H1 (cell line): ENCODE measurements at regions not wholly inside any gene's neighbourhood (a gene's known extent, or its start where the extent isn't known, plus 50 kb on each side); places are given as distances from the start of the nearest gene placed in this dataset.
A peak's percentile ranks its signal among the peaks of the same experiment; 100 is the strongest.

Experiments used
- CTCF ChIA-PET: fragments of 300-600 bp; sonication (Branson Sonifier 250); formaldehyde crosslinking; loops from one replicate; lab custom pipeline; 2021; ENCODE audit not compliant: partially characterized antibody; lab: Charles Lee
- POLR2A ChIA-PET: fragments of 300-600 bp; sonication (Branson Sonifier 250); formaldehyde crosslinking; loops from one replicate; lab custom pipeline; 2021; ENCODE audit warnings: inconsistent platforms; ENCODE audit not compliant: partially characterized antibody; lab: Charles Lee
- DNase-seq, 2 experiments: peaks; one replicate each; pipeline versions ENCODE4 v3.0.0 to v3.0.0-alpha.2; 2010 to 2022; ENCODE audit warnings: low spot score in 2 of 2, low read depth in 1 of 2, mixed read lengths in 1 of 2
- FAIRE-seq: peaks from 2 replicates; lab custom pipeline; 2011; peaks lifted over from hg19 to GRCh38; lab: Jason Lieb, UNC
- H2AFZ ChIP-seq: 2 replicates; pipeline ENCODE4 v1.8.1; 2012; ENCODE audit warnings: low read length, inconsistent platforms
- H2AK5ac ChIP-seq: 2 replicates; pipeline ENCODE4 v1.6.1; 2013; ENCODE audit warnings: low read depth, low read length
- H2BK120ac ChIP-seq: replicated peaks from 2 replicates; pipeline ENCODE3; 2013; ENCODE audit warnings: low read depth, low read length, inconsistent platforms
- H2BK12ac ChIP-seq: 2 replicates; pipeline ENCODE4 v1.6.1; 2013; ENCODE audit warnings: low read depth, low read length
- H2BK15ac ChIP-seq: 2 replicates; pipeline ENCODE4 v1.6.1; 2013; ENCODE audit warnings: low read length
- H2BK20ac ChIP-seq: 2 replicates; pipeline ENCODE4 v1.6.1; 2013; ENCODE audit warnings: low read length
- H2BK5ac ChIP-seq: 2 replicates; pipeline ENCODE4 v1.6.1; 2013; ENCODE audit warnings: low read depth, low read length
- H3K14ac ChIP-seq: 2 replicates; pipeline ENCODE4 v1.6.1; 2013; ENCODE audit warnings: inconsistent platforms; ENCODE audit not compliant: insufficient read length
- H3K18ac ChIP-seq: 2 replicates; pipeline ENCODE4 v1.6.1; 2013; ENCODE audit warnings: low read length; ENCODE audit errors: extremely low read depth
- H3K23ac ChIP-seq: 2 replicates; pipeline ENCODE4 v1.6.1; 2013; ENCODE audit warnings: inconsistent platforms; ENCODE audit not compliant: insufficient read length
- H3K23me2 ChIP-seq: 2 replicates; pipeline ENCODE4 v1.6.1; 2013; ENCODE audit warnings: low read depth, low read length
- H3K27ac ChIP-seq: 2 replicates; pipeline ENCODE4 v1.6.1; 2011; ENCODE audit warnings: low read depth, low read length, inconsistent platforms
- H3K27me3 ChIP-seq, 4 experiments: replicated peaks in 1 of 4; 1 replicate in 1 of 4; 2 replicates in 3 of 4; pipeline versions ENCODE4 v1.6.1 to v1.8.1; 2011 to 2013; ENCODE audit warnings: low read length in 3 of 4, mild to moderate bottlenecking in 3 of 4, inconsistent platforms in 2 of 4, mixed read lengths in 2 of 4, moderate library complexity in 1 of 4; ENCODE audit not compliant: control insufficient read depth in 3 of 4, insufficient read depth in 3 of 4; ENCODE audit errors: extremely low read depth in 1 of 4
- H3K36me3 ChIP-seq, 4 experiments: 2 replicates each; pipeline versions ENCODE4 v1.6.1 to v1.8.1; 2011 to 2013; ENCODE audit warnings: mild to moderate bottlenecking in 4 of 4, low read length in 3 of 4, moderate library complexity in 2 of 4, control low read depth in 1 of 4, inconsistent platforms in 1 of 4; ENCODE audit not compliant: insufficient read depth in 4 of 4, control insufficient read depth in 2 of 4
- H3K4ac ChIP-seq: replicated peaks from 2 replicates; pipeline ENCODE3; 2013; ENCODE audit warnings: low read length, low read depth, mixed read lengths, inconsistent platforms; ENCODE audit not compliant: insufficient read length
- H3K4me1 ChIP-seq, 4 experiments: replicated peaks in 1 of 4; 1 replicate in 1 of 4; 2 replicates in 3 of 4; pipeline versions ENCODE4 v1.6.1 to v1.8.1; 2011 to 2013; ENCODE audit warnings: low read length in 3 of 4, inconsistent platforms in 2 of 4, mixed read lengths in 1 of 4; ENCODE audit not compliant: insufficient read depth in 4 of 4, control insufficient read depth in 3 of 4
- H3K4me2 ChIP-seq, 2 experiments: 2 replicates each; pipeline versions ENCODE4 v1.6.1 to v1.8.1; 2011 to 2013; ENCODE audit warnings: low read depth in 2 of 2, low read length in 2 of 2, control low read depth in 1 of 2, inconsistent platforms in 1 of 2, mild to moderate bottlenecking in 1 of 2; ENCODE audit not compliant: insufficient read depth in 1 of 2
- H3K4me3 ChIP-seq, 4 experiments: fragments of 200-600, 300-600 bp in 1 of 4; sonication (generic), shearing (Covaris generic), sonication (Bioruptor Twin) in 1 of 4; 2 replicates each; pipeline versions ENCODE4 v1.5.1 to v1.8.1; 2011 to 2016; ENCODE audit warnings: low read length in 4 of 4, low read depth in 3 of 4, control low read depth in 2 of 4, inconsistent platforms in 2 of 4, mild to moderate bottlenecking in 2 of 4, mixed read lengths in 1 of 4, moderate library complexity in 1 of 4; ENCODE audit not compliant: insufficient read depth in 2 of 4; ENCODE audit errors: extremely low read depth in 1 of 4
- H3K56ac ChIP-seq: replicated peaks from 2 replicates; pipeline ENCODE3; 2013; ENCODE audit warnings: low read depth, mild to moderate bottlenecking, mixed read lengths, low read length, inconsistent platforms; ENCODE audit not compliant: insufficient read length
- H3K79me1 ChIP-seq: 2 replicates; pipeline ENCODE4 v1.6.1; 2013; ENCODE audit warnings: low read depth, low read length, control low read depth
- H3K79me2 ChIP-seq, 2 experiments: 2 replicates each; pipeline versions ENCODE4 v1.6.1 to v1.8.1; 2012 to 2013; ENCODE audit warnings: low read length in 2 of 2, mild to moderate bottlenecking in 2 of 2, inconsistent platforms in 1 of 2; ENCODE audit not compliant: insufficient read depth in 2 of 2, control insufficient read depth in 1 of 2
- H3K9ac ChIP-seq, 4 experiments: replicated peaks in 1 of 4; 1 replicate in 1 of 4; 2 replicates in 3 of 4; pipeline versions ENCODE4 v1.6.1 to v1.8.1; 2011 to 2013; ENCODE audit warnings: low read depth in 3 of 4, low read length in 3 of 4, control low read depth in 2 of 4, mild to moderate bottlenecking in 2 of 4, moderate library complexity in 2 of 4, inconsistent platforms in 1 of 4; ENCODE audit errors: extremely low read depth in 1 of 4
- H3K9me3 ChIP-seq, 2 experiments: 2 replicates each; pipeline versions ENCODE4 v1.6.1 to v1.8.1; 2012 to 2013; ENCODE audit warnings: mild to moderate bottlenecking in 2 of 2, moderate library complexity in 2 of 2, control low read depth in 1 of 2, inconsistent platforms in 1 of 2, low read depth in 1 of 2, low read length in 1 of 2, mixed read lengths in 1 of 2; ENCODE audit not compliant: insufficient read depth in 2 of 2
- H4K20me1 ChIP-seq, 2 experiments: replicated peaks in 1 of 2; 2 replicates each; pipeline versions ENCODE3 to v1.8.1; 2011 to 2013; ENCODE audit warnings: inconsistent platforms in 2 of 2, low read length in 2 of 2, mild to moderate bottlenecking in 1 of 2; ENCODE audit not compliant: insufficient read depth in 2 of 2, control insufficient read depth in 1 of 2
- H4K5ac ChIP-seq: 2 replicates; pipeline ENCODE4 v1.6.1; 2013; ENCODE audit warnings: low read length, low read depth, mixed read lengths, inconsistent platforms; ENCODE audit not compliant: insufficient read length
- H4K8ac ChIP-seq: 2 replicates; pipeline ENCODE4 v1.8.0; 2013; ENCODE audit warnings: mild to moderate bottlenecking, moderate library complexity, low read length, inconsistent platforms; ENCODE audit not compliant: insufficient read depth; ENCODE audit errors: extremely low read depth
- H4K91ac ChIP-seq: replicated peaks from 2 replicates; pipeline ENCODE3; 2013; ENCODE audit warnings: low read length, mixed read lengths, inconsistent platforms; ENCODE audit not compliant: insufficient read length
- CHD7 ChIP-seq: fragments of 300-600 bp; sonication (generic); IDR thresholded peaks from 2 replicates; pipeline ENCODE4 v1.7.1; 2012; ENCODE audit warnings: low read length, moderate library complexity, mild to moderate bottlenecking, inconsistent platforms; ENCODE audit not compliant: insufficient replicate concordance
- WGBS, 2 experiments: shearing (Covaris generic) in 1 of 2; methylation state at CpG; one replicate each; pipeline versions ENCODE4 v1.1.6 to v1.1.7; 2013 to 2015; ENCODE audit warnings: low lambda C conversion rate in 2 of 2, mixed read lengths in 2 of 2, inconsistent platforms in 1 of 2, low coverage in 1 of 2, missing lambda C conversion rate in 1 of 2; ENCODE audit not compliant: insufficient replicate concordance in 2 of 2, insufficient coverage in 1 of 2, insufficient read length in 1 of 2; ENCODE audit errors: extremely low coverage in 1 of 2, missing lambda C conversion rate in 1 of 2; 5-methylcytosine and 5-hydroxymethylcytosine counted together

- Histone ChIP-seq H3K23me2 (no peaks in the 10 kb centered on the region), H3K4ac (no peak overlapping the region), H2AK5ac (no peak overlapping the region), H4K8ac (no peak overlapping the region), H3K23ac (no peak overlapping the region), H3K79me1 (no peaks in the 10 kb centered on the region), H3K27ac (no peak overlapping the region), H3K14ac (no peak overlapping the region), H4K5ac (no peak overlapping the region), H3K56ac (no peak overlapping the region), H2AFZ (0 out of 2 replicates have a peak overlapping the region, but pooled peaks have one; percentile 26), H4K91ac (no peak overlapping the region), H3K4me2 (no peak overlapping the region), H4K20me1 (no peaks in the 10 kb centered on the region), H2BK15ac (no peak overlapping the region), H3K36me3 (no peaks in the 10 kb centered on the region), H3K27me3 (no peaks in the 10 kb centered on the region), H2BK20ac (no peak overlapping the region), H2BK5ac (no peak overlapping the region), H2BK12ac (no peak overlapping the region), H3K9ac (no peak overlapping the region), H3K4me3 (no peak overlapping the region), H3K18ac (no peak overlapping the region), H3K4me1 (no peaks in the 10 kb centered on the region), H3K79me2 (no peaks in the 10 kb centered on the region), H3K9me3 (no peaks in the 10 kb centered on the region), H2BK120ac (no peak overlapping the region)
- ChIA-PET CTCF (no interaction called here), POLR2A (no interaction called here)
- FAIRE-seq: no peak
- 95% methylated on average over 2 of the region's 2 CpGs; no CpG with 5 or more reads in 1 of the 2 experiments for WGBS, 2 experiments
- no peak for DNase-seq
- TF ChIP-seq CHD7: no peak
These were observed 459.5 kb downstream of the TLR4 start for GRCh38 chr9:118163751-118164150.
